GM10266 (cell line): ENCODE measurements at regions not wholly inside any gene's neighbourhood (a gene's known extent, or its start where the extent isn't known, plus 50 kb on each side); places are given as distances from the start of the nearest gene placed in this dataset.

ENCODE experiments used
- DNase-seq: peaks from one replicate; pipeline ENCODE4 v3.0.0; 2012; ENCODE audit errors: extremely low spot score
- TF ChIP-seq, protein P1 (sequence below): IDR thresholded peaks from 2 replicates; pipeline ENCODE4 v1.5.1; 2012; ENCODE audit warnings: mild to moderate bottlenecking, low read depth; ENCODE audit not compliant: control insufficient read depth, insufficient read depth; ENCODE audit errors: missing control alignments

DNA sequence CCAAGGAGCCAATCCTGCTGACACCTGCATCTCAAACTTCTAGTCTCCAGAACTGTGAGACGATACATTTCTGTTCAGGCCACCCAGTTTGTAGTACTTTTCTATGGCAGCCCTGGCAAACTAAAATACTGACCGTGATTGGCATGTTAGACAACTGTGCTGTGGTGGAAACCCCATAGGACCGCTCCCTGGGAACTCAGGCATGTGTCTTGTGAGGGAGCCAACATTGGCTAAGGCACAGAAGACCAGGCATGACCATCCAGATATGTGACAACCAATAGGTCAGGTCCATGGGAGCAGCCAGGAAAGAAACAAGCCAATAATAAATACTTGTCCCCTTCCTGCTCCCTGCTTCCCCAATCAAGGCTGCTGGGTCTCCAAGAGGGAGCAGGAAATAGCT lies 101.4 kb upstream of the MPDZ start:
- DNase-seq = no peak
- TF ChIP-seq, protein P1, sequence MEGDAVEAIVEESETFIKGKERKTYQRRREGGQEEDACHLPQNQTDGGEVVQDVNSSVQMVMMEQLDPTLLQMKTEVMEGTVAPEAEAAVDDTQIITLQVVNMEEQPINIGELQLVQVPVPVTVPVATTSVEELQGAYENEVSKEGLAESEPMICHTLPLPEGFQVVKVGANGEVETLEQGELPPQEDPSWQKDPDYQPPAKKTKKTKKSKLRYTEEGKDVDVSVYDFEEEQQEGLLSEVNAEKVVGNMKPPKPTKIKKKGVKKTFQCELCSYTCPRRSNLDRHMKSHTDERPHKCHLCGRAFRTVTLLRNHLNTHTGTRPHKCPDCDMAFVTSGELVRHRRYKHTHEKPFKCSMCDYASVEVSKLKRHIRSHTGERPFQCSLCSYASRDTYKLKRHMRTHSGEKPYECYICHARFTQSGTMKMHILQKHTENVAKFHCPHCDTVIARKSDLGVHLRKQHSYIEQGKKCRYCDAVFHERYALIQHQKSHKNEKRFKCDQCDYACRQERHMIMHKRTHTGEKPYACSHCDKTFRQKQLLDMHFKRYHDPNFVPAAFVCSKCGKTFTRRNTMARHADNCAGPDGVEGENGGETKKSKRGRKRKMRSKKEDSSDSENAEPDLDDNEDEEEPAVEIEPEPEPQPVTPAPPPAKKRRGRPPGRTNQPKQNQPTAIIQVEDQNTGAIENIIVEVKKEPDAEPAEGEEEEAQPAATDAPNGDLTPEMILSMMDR = no peak

DNA sequence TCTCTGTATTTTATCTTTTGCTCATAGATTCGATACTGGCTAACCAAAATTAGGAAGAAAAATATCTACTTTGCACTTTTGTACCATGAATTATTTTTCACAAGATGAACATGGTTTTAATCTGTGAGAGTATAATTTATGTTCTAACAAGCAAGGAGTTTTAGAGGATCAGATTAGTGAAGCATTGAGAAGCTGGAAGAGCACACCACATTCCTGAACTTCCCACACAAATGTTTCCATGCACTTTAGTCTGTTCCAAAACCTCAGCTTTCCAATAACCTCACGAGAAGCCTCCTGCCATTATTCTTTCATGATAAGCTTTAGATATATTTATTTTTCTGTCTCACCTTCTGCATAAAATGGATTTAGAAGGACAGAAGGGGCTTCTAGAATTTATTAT lies 98.7 kb upstream of the MPDZ start:
- TF ChIP-seq, protein P1 = no peak
- no peak for DNase-seq

DNA sequence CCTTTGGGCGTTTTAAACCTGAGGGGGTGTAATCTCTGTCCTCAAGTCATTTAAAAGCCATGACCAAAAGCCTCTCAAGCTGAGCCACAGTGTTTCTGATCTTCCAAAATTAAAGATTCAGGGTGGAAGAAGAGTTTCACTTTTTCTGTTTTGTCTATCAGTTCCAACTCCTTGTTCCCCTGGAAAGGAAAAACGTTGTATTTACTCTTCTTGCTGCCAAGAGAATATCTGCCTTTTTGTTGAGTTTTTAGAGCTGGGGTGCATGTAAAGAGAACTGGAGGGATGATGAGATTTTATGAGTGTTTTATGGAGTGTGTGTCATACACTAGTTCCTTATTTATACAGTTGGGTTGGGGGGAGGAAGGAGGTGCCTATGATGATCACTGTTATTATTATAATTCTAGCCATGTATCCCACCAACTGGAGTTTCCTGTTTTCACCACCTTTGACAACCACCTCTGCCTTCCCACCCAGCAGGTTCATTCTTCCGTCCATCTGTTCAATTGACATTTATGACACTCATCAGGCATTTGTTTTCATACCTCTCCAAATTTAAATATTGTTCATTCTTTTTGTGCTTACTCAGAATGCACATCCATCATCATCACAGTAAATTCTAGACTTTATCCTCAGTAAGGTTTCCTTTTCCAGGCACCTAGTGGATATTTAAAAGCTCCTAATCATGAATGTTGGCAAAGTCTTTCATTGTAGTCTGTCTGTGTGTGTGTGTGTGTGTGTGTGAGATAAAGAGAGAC lies 97.9 kb upstream of the MPDZ start:
- DNase-seq = no peak
- TF ChIP-seq, protein P1 = no peak

DNA sequence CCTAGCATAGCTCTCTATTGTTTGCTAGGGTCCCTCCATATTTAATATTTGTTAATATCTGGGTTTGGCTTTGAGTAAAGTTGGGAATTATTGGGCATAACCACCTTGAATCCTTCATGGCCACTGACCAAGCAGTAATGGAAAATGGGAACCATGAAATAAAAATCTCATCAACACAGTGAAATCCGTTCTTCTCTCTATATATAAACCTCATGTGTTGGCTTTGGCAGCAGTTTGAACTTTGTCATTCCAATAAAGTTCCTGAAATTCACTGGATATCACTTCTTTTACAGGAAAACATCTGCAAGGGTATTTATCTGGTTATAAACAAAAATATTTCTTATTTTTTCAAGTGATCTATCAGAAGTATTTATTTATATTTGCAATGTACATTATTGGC lies 93.0 kb upstream of the MPDZ start:
- TF ChIP-seq, protein P1 = no peak
- DNase-seq = no peak

DNA sequence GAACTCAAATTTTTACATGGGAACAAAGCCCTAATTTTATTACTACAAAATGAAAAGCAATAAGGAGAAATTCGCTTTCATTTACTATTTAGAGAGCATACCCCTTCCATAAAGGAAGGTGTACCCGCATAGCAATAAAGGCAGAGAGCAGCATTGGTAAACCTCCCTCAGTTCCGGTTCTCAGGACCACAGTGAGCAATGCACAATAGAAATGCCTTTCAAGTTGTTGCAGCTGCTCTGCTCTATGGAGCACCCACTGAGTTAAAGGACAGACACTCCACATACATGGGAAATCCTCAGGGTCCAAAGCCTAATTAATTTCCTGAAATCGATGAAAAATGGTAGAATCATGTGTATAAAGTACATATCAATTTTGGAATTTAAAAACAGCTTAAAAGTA lies 89.9 kb upstream of the MPDZ start:
- DNase-seq = no peak
- TF ChIP-seq, protein P1 = no peak

DNA sequence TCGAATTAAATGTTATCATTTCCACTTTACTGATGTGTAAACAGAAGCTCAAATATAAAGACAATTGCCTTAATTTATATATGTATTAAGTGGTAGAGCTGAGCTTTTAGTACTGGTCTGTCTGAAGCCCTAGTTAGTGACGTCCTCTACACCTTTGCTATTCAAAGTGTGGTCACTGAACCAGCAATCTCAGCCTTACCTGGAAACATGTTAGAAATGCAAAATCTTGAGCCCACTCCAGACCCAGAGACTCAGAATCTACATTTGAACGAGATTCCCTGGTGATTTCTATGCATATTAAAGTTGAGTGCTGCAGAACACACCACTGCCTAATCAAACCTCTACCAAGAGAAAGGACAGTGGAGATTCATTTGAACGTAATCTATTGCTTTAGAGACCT lies 88.3 kb upstream of the MPDZ start:
- no peak for DNase-seq
- TF ChIP-seq, protein P1 = no peak

DNA sequence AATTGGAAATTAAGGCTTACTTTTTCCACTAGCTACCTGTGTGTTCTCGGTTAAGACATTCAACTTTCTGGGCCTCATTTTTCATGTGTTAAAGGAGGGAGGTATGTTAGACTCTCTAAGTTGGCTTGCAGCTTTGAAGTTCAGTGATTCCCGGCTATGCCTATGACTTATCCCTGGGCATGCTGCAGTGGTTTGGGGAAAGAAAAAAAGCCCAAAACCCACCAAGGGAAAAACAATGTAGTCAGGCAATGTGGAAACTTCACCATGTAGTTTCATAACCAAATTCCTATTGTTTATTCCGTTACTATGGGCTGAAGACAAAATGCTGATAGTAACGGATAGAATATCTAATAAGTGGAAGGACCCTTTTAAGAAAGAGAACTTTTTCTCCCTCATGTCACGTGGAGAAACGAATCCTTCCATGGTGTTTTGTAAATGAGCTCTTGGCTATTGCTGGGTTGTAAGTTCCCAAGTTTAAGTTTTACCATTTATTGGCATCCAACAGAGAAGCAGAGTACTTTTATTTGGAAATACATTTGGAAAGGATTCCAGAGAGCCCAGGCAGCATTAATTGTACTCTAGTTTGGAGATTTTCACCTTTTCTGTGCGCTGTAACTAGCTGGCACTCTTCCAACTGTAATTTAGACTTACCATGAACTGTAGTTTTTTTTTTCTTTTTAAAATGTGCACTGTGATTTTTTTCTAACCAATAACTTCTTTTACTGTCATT lies 84.9 kb upstream of the MPDZ start:
- DNase-seq = no peak
- TF ChIP-seq, protein P1 = no peak
